Stomach smooth muscle (tissue), 2 donors: ENCODE measurements at regions not wholly inside any gene's neighbourhood (a gene's known extent, or its start where the extent isn't known, plus 50 kb on each side); places are given as distances from the start of the nearest gene placed in this dataset.
A peak's percentile ranks its signal among the peaks of the same experiment; 100 is the strongest.

Source experiments
- H3K27ac ChIP-seq: one replicate; pipeline ENCODE4 v1.7.0; 2013; ENCODE audit warnings: mild to moderate bottlenecking, low read length, inconsistent platforms
- H3K27me3 ChIP-seq, 2 donors: one replicate each; pipeline ENCODE4 v1.7.0; 2013; ENCODE audit warnings: low read length in 2 of 2; ENCODE audit not compliant: insufficient read depth in 2 of 2, control insufficient read depth in 1 of 2
- H3K36me3 ChIP-seq, 2 donors: one replicate each; pipeline ENCODE4 v1.7.0; 2013; ENCODE audit warnings: low read length in 2 of 2; ENCODE audit not compliant: control insufficient read depth in 2 of 2, insufficient read depth in 2 of 2
- H3K4me1 ChIP-seq: one replicate; pipeline ENCODE4 v1.7.0; 2013; ENCODE audit warnings: low read length; ENCODE audit not compliant: control insufficient read depth, insufficient read depth
- H3K4me3 ChIP-seq, 2 donors: one replicate each; pipeline ENCODE4 v1.7.0; 2013; ENCODE audit warnings: low read length in 2 of 2
- H3K9ac ChIP-seq, 2 donors: one replicate each; pipeline ENCODE4 v1.7.0; 2013; ENCODE audit warnings: low read length in 2 of 2, mild to moderate bottlenecking in 1 of 2
- H3K9me3 ChIP-seq, 2 donors: one replicate each; pipeline ENCODE4 v1.7.0; 2013; ENCODE audit warnings: low read length in 2 of 2; ENCODE audit not compliant: control insufficient read depth in 2 of 2
- donor health status: healthy.
- donor health status: Pancreatic carcinoma.

DNA sequence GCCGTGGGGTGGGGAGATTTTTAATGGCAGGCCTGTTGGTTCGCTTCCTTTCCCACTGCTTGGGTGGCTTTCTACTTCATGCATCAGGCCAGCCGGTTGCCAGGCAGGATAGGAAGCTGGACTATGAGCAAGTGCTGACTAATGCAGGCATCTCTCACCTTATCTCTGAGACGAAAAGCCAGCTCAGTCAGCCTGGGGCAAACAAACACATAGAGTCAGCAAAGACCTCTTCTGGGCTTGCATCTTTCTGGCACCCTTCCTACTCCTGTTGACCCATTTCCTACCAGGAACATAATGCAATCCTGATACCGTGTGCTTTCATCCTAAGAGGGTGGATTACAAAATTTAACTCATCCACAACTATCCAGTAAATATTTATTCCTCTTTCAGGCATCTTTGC is 416.6 kb upstream of the MEX3C start:
- Histone ChIP-seq H3K9me3 (no peaks in the 10 kb centered on the region), H3K4me3 (no peak overlapping the region), H3K4me1 (peaks cover 5% of the 10 kb centered on the region), H3K9ac (no peak overlapping the region), H3K27me3 (no peaks in the 10 kb centered on the region), H3K36me3 (no peaks in the 10 kb centered on the region), H3K27ac (no peak overlapping the region)

DNA sequence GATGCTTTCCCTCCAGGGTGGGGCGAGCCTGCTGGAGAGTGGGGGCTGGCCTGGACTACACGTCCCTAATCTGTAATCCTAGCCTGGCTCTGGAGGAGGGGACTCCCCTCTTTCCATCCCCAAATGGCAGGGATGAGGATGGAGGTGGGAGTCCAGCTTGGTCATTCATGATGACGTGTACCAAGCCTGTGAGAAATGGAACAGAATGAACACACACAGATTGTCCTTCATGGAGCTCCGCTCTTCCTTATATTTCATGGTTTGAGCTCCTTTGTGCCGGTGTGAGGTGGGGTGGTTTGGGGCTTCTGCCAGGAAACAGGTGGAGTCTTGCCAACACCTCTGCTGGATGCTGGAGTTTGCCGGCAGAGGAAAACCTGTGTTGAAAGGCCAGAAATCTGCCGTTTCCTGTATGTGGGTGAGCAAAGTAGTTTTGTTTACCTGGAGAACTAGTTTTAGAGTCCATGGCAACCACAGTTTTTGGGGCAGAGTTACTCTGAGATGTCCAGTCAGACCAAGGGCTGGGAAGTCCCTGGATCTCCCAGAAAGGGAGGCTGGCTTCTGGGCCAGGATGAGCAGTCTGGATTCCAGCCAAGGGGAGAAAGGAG is 417.6 kb upstream of the MEX3C start:
- Histone ChIP-seq H3K9me3 (no peaks in the 10 kb centered on the region), H3K27ac (no peak overlapping the region), H3K9ac (no peak overlapping the region), H3K36me3 (no peaks in the 10 kb centered on the region), H3K27me3 (no peaks in the 10 kb centered on the region), H3K4me1 (peaks cover 5% of the 10 kb centered on the region), H3K4me3 (no peak overlapping the region)

DNA sequence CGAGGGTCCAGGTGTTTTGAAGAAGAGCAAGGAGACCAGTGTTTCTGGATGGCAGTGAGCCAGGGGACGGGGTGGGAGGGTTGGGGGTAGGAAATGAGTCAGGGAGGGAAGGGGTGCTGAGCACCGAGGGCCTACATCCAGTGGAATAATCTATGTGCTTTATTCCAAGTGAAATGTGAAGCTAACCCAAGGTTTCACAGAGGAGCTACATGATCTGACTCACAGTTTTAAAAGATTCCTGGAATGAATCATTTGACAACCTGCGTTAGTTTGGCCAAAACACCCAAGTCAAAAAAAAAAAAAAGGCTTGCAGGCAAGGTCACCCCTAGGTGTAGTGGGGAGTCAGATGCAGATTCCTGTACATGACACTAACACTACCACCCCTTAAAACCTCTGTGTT is 419.7 kb upstream of the MEX3C start:
- Histone ChIP-seq H3K36me3 (no peaks in the 10 kb centered on the region), H3K9me3 (no peaks in the 10 kb centered on the region), H3K4me3 (no peak overlapping the region), H3K4me1 (peaks cover 5% of the 10 kb centered on the region), H3K9ac (no peak overlapping the region), H3K27ac (no peak overlapping the region), H3K27me3 (peaks cover 2 to 3% of the 10 kb centered on the region in 2 donors)

DNA sequence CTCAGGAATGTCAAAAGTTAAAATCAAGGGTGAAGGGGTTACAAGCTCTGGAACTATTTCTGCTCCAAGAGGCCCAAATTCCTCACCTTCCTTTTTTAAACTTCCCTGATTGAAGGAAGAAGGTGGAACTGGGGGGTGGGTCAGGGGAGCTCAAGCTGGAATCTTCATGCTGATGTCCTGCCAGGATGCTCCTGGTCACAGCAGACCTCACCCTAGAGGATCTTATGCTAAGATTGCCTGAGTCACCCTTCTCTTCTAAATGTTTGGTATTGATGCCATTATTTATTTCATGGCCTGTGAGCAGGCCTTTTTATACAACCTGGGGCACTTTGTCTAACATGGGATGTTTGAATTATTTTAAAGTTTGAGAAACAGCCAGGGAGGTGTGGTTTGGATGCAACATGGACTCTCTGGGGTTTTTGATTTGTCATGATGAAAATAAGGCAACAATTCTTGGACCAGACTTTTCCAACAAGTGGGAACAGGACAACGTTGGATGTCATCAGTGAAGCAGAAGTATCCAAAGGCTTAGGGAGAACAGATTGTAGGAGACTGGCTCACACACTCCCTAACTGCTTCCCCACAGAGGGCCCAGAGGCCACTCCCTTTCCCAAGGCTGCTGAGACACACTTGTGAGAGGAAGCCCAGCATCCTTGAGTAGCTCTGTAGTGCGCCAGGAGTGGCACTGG is 420.2 kb upstream of the MEX3C start:
- H3K9me3 ChIP-seq, result no peaks in the 10 kb centered on the region
- H3K27ac ChIP-seq, result no peak overlapping the region
- peaks cover 2 to 3% of the 10 kb centered on the region in 2 donors for H3K27me3 ChIP-seq

DNA sequence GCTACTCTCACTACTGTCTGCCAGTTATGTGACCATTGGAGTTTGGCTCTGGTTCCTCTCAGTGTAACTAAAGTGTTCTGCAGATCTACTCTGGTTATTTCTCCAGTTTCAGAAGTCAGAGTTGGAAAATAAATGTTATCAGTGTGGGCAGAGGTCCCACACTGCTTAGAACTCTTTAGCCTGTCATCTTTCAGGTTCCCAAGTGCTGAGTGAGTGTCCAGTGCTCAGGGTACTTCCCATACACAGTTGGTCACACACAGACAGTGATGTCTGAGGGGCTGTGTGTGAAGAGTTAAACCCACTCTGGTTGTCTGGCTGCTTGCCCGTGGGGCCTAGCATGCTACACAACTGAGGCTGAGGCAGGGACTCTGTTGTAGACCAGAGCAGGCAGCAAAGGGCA is 421.8 kb upstream of the MEX3C start:
- Histone ChIP-seq H3K4me1 (peaks cover 5% of the 10 kb centered on the region), H3K27me3 (peaks cover 2 to 5% of the 10 kb centered on the region in 2 donors), H3K9me3 (no peaks in the 10 kb centered on the region), H3K36me3 (no peaks in the 10 kb centered on the region), H3K9ac (no peak overlapping the region), H3K27ac (no peak overlapping the region), H3K4me3 (no peak overlapping the region)

More for the DNA sequence above, 420.2 kb upstream of the MEX3C start:
- Histone ChIP-seq H3K9ac (no peak overlapping the region), H3K36me3 (no peaks in the 10 kb centered on the region), H3K4me1 (peaks cover 5% of the 10 kb centered on the region), H3K4me3 (no peak overlapping the region)

DNA sequence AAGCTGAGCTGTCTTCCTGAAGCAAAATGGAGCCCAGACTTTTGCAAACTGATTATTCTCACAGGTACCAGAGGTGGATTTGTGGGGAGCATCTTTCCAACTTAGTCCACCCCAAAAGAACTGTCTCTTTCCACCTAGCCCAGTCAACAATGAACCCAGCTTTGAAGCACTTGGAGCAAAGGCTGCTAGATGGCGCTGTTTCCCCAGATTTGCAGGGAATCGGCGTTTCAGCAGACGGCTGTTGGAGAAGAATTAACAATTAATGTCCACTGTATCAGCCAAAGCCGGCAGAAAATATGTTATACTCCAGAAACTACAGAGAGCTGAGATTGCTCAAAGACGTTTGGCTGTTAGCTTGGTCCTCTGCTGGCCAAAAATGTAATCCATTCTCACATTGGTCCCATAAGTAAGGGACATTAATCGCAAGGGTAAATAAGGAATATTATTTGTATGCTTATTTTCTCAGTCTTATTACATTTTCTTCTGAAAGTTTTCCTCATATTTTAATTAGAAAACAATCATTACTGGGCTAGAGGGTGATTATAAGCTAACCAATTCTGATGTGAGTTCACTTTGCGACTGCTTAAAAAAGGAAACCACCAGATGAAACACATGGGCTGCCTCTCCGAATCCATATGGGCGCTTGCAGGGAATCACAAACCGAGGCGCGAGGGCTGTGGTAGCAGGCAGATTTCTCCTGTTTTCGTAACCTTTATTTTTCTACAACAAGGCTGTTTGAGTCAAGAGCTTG is 423.8 kb upstream of the MEX3C start:
- no peak overlapping the region for H3K9ac ChIP-seq
- H3K9me3 ChIP-seq, result no peaks in the 10 kb centered on the region
- no peaks in the 10 kb centered on the region for H3K36me3 ChIP-seq
- H3K4me1 ChIP-seq, result no peaks in the 10 kb centered on the region
- peak overlapping the region in 1 of 2 donors; percentile 22 for H3K4me3 ChIP-seq
- no peak overlapping the region for H3K27ac ChIP-seq
- H3K27me3 ChIP-seq, result peaks cover 2 to 5% of the 10 kb centered on the region in 2 donors

DNA sequence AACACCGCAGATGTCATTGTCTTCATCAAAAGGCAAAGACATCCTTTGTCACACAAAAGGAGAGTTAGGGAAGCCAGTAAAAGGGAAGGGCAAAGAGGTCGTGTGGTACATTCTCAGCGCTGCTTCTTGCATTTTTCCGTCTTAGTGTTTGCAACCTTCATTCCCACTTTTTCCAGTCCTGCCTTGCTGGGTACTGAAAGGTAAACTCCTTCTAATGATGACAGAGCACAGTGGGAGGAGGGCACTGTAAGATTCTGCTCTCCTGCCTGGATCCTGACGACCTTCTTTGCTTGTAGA is 424.3 kb upstream of the MEX3C start:
- Histone ChIP-seq H3K27me3 (peaks cover 2 to 5% of the 10 kb centered on the region in 2 donors), H3K9ac (no peak overlapping the region), H3K4me3 (no peak overlapping the region), H3K4me1 (no peaks in the 10 kb centered on the region), H3K36me3 (no peaks in the 10 kb centered on the region), H3K9me3 (no peaks in the 10 kb centered on the region), H3K27ac (no peak overlapping the region)

DNA sequence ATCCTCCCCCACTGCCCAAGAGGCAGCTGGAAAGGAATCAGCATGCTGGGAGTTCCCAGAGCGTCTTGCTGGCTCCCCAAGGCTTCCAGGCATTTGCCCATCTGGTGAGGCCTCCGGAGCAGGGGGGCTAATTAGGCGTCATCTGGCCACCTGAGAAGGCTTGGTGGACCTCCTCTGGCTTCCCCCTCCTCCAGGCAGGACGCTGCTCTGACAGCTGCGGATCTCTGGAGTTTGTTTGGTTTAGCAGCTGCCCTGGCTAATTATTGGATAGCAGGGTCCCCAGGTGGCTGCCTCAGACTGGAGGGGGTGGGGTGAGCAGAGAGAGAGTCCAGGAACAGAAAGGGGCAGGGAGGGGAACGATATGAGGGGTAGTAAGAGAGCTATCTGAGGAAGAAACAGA is 425.2 kb upstream of the MEX3C start:
- no peaks in the 10 kb centered on the region for H3K4me1 ChIP-seq
- H3K27me3 ChIP-seq, result peaks cover 2 to 5% of the 10 kb centered on the region in 2 donors
- H3K4me3 ChIP-seq, result no peak overlapping the region
- no peak overlapping the region for H3K27ac ChIP-seq
- H3K9ac ChIP-seq, result no peak overlapping the region
- no peaks in the 10 kb centered on the region for H3K9me3 ChIP-seq
- H3K36me3 ChIP-seq, result no peaks in the 10 kb centered on the region

DNA sequence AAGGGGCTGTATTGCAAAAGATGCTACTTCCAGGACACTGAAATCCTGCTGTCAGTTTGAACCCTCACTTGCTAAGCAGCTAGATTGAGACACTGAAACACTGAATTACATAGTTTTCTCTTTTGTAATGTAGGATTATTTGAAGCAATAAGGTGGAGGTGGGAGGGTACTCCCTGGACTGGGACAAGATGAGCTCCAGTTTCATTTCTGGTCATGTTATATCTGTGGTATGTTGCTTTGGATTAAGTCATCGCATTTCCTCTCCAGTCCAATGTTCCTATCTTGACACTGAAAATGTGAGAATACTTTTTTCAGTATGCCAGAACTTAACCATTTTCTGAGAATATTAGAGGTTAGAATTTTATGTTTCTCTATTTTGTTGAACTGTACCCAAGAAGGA is 426.2 kb upstream of the MEX3C start:
- Histone ChIP-seq H3K4me1 (no peaks in the 10 kb centered on the region), H3K27me3 (peaks cover 2 to 5% of the 10 kb centered on the region in 2 donors), H3K9ac (no peak overlapping the region), H3K27ac (no peak overlapping the region), H3K4me3 (no peak overlapping the region), H3K9me3 (no peaks in the 10 kb centered on the region), H3K36me3 (no peaks in the 10 kb centered on the region)

DNA sequence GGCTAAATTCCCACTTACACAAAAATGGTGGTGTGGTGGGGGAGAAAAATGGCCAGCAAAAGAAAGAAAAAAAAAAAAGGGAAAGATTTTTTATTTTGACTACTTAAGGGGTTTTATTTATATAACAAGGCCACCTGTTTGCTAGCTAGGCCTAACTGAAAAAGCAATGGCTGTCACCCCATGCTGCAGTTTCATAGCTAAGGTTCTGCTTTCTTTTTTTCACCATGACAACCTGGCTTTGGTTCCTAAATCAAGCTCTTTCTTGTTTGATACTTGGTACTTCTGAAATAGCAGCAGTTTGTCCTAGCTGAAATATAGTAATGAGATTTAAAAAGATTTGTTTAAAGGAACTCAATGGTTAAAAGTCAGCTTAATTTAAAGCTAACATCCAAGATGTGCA is 433.2 kb upstream of the MEX3C start:
- Histone ChIP-seq H3K4me1 (no peaks in the 10 kb centered on the region), H3K4me3 (no peak overlapping the region), H3K27ac (no peak overlapping the region), H3K27me3 (no peaks in the 10 kb centered on the region), H3K9ac (no peak overlapping the region), H3K36me3 (no peaks in the 10 kb centered on the region), H3K9me3 (no peaks in the 10 kb centered on the region)

DNA sequence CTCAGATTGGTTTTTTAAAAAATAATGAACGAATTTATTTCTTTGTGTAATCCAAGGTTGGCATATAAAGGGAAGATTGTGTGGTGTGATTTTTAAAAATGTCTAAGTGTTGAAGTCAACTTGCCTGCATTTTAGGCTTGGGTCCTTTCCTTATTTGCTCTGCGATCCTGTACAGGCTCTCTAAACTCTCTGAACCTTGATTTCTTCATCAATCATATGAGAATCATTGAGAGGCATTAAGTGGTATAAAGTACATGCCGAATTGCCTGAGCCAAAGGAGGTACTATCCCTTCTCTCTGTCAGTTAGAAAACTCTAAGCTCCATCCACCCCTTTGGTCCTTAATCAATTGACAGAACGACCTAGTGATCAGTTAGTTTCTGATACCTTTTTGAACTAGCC is 440.4 kb upstream of the MEX3C start:
- H3K4me3 ChIP-seq, result no peak overlapping the region
- no peaks in the 10 kb centered on the region for H3K9me3 ChIP-seq
- H3K27me3 ChIP-seq, result peaks cover 0 to 2% of the 10 kb centered on the region in 2 donors
- H3K4me1 ChIP-seq, result no peaks in the 10 kb centered on the region
- no peaks in the 10 kb centered on the region for H3K36me3 ChIP-seq
- H3K27ac ChIP-seq, result no peak overlapping the region
- no peak overlapping the region for H3K9ac ChIP-seq
